ENCODE measurements at regions not wholly inside any gene's neighbourhood (a gene's known extent, or its start where the extent isn't known, plus 50 kb on each side); places are given as distances from the start of the nearest gene placed in this dataset.

- TF ChIP-seq CTCF (IDR thresholded peaks at IDR 0.05) (no peak), POLR2AphosphoS5 (IDR thresholded peaks at IDR 0.05) (no peak), POLR2A (IDR thresholded peaks at IDR 0.05) (no peak)
These were observed 922.7 kb upstream of the CHAC2 start for GRCh38 chr2:52844701-52845423.
